Central memory CD4-positive, alpha-beta T cell (primary cell): ENCODE measurements at regions not wholly inside any gene's neighbourhood (a gene's known extent, or its start where the extent isn't known, plus 50 kb on each side); places are given as distances from the start of the nearest gene placed in this dataset.
A peak's percentile ranks its signal among the peaks of the same experiment; 100 is the strongest.
"Not testable (repeated sequence)": the region's sequence is repeated elsewhere in the genome, so short reads cannot be mapped to it uniquely, and the experiment has no call there.

Experiments used
- DNase-seq: peaks from one replicate; pipeline ENCODE4 v3.0.0; 2022

GRCh38 chr1:192477630-192478029 lies 97.9 kb upstream of the RGS1 start:
- DNase-seq = peak; percentile 32

- no peak for DNase-seq
Observed at GRCh38 chr1:192485692-192486436, 89.7 kb upstream of the RGS1 start.

GRCh38 chr1:192488058-192488457 lies 87.5 kb upstream of the RGS1 start:
- DNase-seq = no peak

GRCh38 chr1:192489047-192489446 lies 86.5 kb upstream of the RGS1 start:
- DNase-seq = no peak

GRCh38 chr1:192489748-192490147 lies 85.8 kb upstream of the RGS1 start:
- peak; percentile 14 for DNase-seq

- DNase-seq = no peak
Observed at GRCh38 chr1:192491804-192492554, 83.6 kb upstream of the RGS1 start.

GRCh38 chr1:192493584-192493983 lies 82.0 kb upstream of the RGS1 start:
- DNase-seq = no peak

- DNase-seq = no peak
Observed at GRCh38 chr1:192496369-192497056, 79.1 kb upstream of the RGS1 start.

GRCh38 chr1:192497214-192497794 lies 78.3 kb upstream of the RGS1 start:
- DNase-seq = no peak

GRCh38 chr1:192498092-192498491 lies 77.5 kb upstream of the RGS1 start:
- not testable (repeated sequence) for DNase-seq

GRCh38 chr1:192499061-192499581 lies 76.5 kb upstream of the RGS1 start:
- not testable (repeated sequence) for DNase-seq

GRCh38 chr1:192500541-192500940 lies 75.0 kb upstream of the RGS1 start:
- DNase-seq = not testable (repeated sequence)

GRCh38 chr1:192506741-192507155 lies 68.8 kb upstream of the RGS1 start:
- DNase-seq = no peak

- no peak for DNase-seq
Observed at GRCh38 chr1:192512426-192513162, 63.0 kb upstream of the RGS1 start.

- DNase-seq = no peak
Observed at GRCh38 chr1:192513196-192513595, 62.4 kb upstream of the RGS1 start.

GRCh38 chr1:192513697-192514096 lies 61.9 kb upstream of the RGS1 start:
- DNase-seq = no peak

- peak; percentile 92 for DNase-seq
Observed at GRCh38 chr1:192516776-192517297, 58.7 kb upstream of the RGS1 start.

- not testable (repeated sequence) for DNase-seq
Observed at GRCh38 chr1:192517716-192518355, 57.7 kb upstream of the RGS1 start.

GRCh38 chr1:192518700-192519099 lies 56.9 kb upstream of the RGS1 start:
- DNase-seq = no peak

- no peak for DNase-seq
Observed at GRCh38 chr1:192521734-192522133, 53.8 kb upstream of the RGS1 start.

- DNase-seq = no peak
Observed at GRCh38 chr1:192522673-192523072, 52.9 kb upstream of the RGS1 start.
